Ecto neural progenitor cell (in vitro differentiated cells): ENCODE measurements at regions not wholly inside any gene's neighbourhood (a gene's known extent, or its start where the extent isn't known, plus 50 kb on each side); places are given as distances from the start of the nearest gene placed in this dataset.

Experiments
- DNase-seq: peaks from one replicate; pipeline ENCODE4 v3.0.0-alpha.2; 2018; ENCODE audit warnings: low spot score

- no peak for DNase-seq
Observed at GRCh38 chr1:177786176-177786745, 183.6 kb downstream of the SEC16B start.

- no peak for DNase-seq
Observed at GRCh38 chr1:177784936-177785335, 184.9 kb downstream of the SEC16B start.

DNA sequence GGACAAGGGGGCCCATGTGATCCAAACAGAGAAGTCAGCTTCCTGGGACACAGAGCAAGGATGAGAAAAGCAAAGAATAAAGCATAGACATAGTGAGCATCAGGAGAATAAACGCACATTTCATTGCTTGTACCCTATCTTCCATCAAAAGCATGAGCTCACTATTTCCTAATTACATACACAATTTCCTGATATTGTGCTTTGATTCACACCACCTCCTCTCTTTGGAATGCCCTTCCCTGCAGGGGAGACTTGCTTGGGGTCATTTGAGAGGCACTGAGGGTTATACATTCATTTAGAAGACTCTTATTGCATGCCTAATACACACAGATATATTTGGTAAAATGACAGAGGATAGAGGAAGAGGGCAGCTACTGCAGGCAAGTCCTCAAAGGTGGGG is 185.4 kb downstream of the SEC16B start:
- no peak for DNase-seq

DNA sequence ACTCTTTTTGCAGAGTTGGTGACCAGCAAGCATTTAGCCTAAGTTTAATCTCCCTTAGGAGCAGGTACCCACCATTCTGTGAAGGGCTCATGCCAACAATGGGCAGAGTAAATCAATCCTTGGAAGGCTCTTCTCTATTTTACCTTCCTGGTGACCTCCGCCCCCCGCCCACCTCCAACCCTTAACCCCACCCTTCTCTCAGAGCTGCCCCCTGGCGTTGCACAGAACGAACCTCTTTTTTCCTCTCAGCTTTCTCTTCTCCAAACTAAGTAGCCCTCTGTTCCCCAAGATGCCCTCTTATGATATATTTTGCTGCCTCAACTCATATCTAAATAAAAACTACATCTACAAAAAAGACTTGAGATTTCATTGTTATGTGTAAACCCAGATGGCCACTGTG is 186.8 kb downstream of the SEC16B start:
- DNase-seq: no peak

GRCh38 chr1:177780096-177780700 is 189.7 kb downstream of the SEC16B start:
- DNase-seq: no peak

GRCh38 chr1:177779166-177779965 is 190.5 kb downstream of the SEC16B start:
- no peak for DNase-seq

DNA sequence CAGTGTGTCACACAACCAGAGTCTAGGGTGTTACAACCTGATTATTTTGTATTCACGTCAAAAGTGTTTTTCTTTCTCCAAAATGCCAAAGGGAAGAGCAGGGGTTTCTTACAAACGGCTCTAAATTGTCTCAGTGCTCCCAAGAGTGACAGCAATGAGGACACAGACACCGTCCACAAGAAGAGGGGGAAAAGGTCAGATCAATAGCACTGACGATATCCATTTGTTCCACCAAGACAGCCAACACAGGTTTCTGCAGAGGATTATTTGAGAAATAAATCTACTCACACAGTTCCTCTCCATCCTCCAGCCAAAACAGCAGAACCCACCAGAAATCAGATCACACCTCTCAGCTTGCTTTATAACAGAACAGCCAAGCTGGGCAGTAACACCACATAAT is 193.9 kb downstream of the SEC16B start:
- no peak for DNase-seq

- no peak for DNase-seq
Observed at GRCh38 chr1:177772386-177772960, 197.4 kb downstream of the SEC16B start.

GRCh38 chr1:177771688-177772087 is 198.2 kb downstream of the SEC16B start:
- DNase-seq: no peak

DNA sequence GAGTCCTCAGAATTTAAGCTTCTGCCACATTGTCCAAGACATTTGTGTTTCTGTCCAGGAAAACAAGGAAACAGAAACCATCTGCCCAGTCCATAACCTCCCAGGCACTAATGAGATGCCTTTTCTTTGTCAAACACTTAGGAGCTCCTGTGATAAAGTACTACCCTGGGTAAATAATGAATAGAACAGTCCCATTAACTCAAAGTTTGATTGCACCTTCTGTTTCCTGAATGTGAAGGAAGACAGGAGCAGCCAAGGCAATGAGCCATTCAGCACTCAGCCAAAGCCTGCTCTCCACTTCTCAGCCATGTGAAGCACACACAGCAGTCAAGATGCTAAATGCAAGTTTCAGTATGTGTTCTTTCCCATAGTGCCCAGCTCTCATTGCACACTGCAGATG is 199.8 kb downstream of the SEC16B start:
- DNase-seq: no peak

GRCh38 chr1:177755851-177756560 is 213.9 kb downstream of the SEC16B start:
- DNase-seq: no peak

- DNase-seq: no peak
Observed at GRCh38 chr1:177754603-177755002, 215.3 kb downstream of the SEC16B start.

DNA sequence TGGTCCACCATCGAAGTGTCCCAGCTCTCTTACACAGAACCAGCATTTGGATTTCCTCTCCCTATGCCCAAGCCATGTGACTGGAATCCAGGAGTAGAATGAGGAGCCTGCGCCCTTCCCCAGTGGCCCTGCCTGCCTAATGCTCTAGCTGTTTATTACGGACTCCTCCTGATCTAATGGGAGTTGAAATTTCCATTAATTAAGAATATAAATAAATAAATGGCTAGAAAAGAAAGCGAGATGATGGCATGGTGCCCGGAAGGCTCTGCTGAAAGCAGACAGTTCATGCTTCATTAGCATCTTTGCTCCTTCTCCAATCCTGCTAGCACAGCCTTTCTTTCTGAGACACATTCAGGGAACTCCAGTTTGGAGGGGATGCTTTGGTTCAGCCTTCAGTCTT is 216.2 kb downstream of the SEC16B start:
- no peak for DNase-seq

DNA sequence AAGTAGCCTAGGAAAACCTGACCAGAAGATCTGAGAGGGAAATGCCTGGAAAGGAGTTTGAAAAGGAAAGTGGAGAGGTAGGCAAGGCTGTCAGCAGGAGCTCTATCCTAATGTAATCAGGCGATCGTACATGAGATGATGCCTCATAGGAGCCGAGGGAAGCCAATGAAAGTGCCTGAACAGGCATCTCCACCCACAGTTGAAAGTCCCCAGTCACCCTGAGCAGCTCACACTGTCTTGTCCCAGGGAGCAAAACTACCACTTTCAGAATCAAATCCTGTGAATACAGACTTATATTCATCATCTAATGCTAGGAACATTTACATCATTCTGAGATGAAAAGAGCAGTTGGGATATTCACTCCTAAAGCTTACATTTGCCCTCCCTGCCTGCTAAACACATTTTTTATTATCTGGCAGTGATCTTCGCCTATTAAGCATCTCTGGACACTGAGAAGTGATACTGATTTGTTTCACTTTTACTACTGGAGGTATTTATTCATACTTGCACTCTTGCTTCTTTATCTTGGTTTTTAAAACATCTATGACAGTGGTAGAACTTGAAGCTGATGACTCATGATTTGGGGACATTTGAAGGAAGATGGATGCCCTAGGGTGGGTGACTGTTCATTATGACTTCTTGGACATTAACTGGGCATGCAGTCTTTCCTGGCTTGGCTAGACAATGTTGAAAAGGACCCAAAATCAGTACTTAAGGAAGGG is 221.6 kb downstream of the SEC16B start:
- DNase-seq: no peak

DNA sequence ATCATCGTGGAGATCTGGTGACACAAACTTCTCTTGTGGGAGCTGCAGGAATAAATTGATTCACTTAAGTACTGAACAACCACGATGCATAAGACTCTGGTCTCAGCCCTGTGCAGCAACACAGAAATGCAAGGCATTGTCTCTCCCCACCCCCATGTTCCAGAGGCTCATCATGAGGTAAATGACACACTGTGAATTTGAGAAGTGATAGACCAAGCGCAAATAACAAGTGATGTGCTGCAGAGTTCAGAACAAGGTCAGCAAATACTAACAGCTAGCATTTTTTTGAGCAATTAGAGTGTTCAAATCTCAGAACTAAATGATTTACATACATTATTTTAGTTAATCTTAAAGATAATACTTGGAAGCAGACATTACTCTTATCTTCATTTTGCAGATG is 223.7 kb downstream of the SEC16B start:
- DNase-seq: no peak

DNA sequence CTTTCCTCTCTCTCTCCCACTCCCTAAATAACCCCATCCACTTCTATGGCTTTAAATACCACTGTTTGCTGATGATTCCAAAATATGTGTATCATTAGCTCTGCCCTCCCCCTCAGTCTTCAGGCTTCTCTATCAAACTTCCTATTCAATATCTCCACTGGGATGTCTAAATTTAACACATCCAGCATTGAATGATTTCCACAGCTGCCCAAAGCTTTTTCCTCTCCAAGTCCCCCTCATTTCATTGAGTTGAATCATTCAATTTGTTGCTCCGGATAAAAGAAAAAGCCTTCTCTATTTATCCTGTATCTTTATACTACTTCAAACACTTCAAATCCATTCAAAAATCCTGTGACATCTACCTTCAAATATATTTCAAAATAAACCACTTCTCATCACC is 225.0 kb downstream of the SEC16B start:
- no peak for DNase-seq

GRCh38 chr1:177741476-177741875 is 228.4 kb downstream of the SEC16B start:
- no peak for DNase-seq

DNA sequence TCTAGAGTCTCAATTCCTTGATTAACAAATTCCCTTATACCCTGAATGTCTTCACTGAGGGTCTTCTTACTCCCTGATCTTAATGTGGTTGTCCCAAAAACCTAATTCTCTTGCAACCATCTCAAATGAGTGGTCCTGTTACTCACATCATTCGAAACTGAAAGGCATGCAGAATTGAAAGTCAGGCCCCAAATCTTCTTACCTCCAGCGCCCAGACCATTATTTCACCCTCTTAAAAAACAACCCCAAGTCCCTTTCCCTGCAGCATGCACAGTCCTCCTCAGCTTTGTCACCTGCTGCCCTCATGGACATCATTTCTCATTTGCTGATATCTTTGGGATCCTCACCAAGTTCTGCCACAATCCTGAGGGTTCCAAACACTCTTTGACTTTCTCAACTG is 230.1 kb downstream of the SEC16B start:
- no peak for DNase-seq

DNA sequence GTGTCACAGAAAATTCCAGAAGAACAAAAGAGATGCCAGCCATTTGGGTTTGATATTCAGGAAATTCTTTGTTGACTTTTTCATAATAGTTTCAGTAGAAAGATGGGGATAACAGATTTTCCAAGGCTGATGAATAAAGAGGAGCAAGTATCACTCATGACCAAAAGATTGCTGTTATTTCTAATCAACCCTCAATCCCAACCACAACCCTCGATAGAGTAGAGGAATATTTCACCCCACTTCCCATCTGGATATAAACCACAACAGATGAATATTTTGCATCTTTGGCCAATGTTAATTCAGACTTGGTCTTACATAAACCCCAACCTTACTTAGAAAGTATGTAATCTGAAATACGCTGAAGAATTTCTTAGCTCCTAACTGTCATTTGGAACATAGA is 232.4 kb downstream of the SEC16B start:
- DNase-seq: no peak

GRCh38 chr1:177732178-177732577 is 237.7 kb downstream of the SEC16B start:
- no peak for DNase-seq

DNA sequence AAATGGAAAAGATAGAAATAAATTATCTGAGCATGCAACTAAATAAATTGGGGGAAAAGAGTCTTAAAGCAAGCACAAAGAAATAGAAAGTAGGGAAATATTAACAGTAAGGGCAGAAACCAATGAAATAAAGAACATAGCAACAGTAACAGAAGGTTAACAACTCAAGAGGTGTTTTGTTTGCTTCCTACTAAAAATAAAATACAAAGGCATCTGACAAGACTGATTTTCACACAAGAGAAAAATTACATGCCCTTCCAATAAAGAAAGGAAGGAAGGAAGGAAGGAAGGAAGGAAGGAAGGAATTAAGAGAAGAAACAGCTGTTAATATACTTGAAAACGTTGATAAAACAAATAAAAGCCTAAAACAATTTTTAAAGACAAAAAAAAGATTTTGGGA is 240.2 kb downstream of the SEC16B start:
- no peak for DNase-seq

- DNase-seq: no peak
Observed at GRCh38 chr1:177723533-177723932, 246.3 kb downstream of the SEC16B start.
